SU-DHL-6 (cell line): ENCODE measurements at regions not wholly inside any gene's neighbourhood (a gene's known extent, or its start where the extent isn't known, plus 50 kb on each side); places are given as distances from the start of the nearest gene placed in this dataset.

Source experiments
- EZH2phosphoT487 ChIP-seq: fragments of 200-600 bp; sonication (generic), shearing (Covaris generic); conservative IDR thresholded peaks from 2 replicates; pipeline ENCODE4 v1.6.1; 2018; ENCODE audit warnings: mild to moderate bottlenecking, antibody characterized with exemption, low read length, moderate library complexity, mixed read lengths
- TF ChIP-seq, protein P1 (sequence below): fragments of 200-600 bp; sonication (generic); IDR thresholded peaks from one replicate; pipeline ENCODE4 v1.5.1; 2017; ENCODE audit warnings: antibody characterized with exemption, mild to moderate bottlenecking, low read length, moderate library complexity; ENCODE audit not compliant: insufficient read depth, poor library complexity, severe bottlenecking

DNA sequence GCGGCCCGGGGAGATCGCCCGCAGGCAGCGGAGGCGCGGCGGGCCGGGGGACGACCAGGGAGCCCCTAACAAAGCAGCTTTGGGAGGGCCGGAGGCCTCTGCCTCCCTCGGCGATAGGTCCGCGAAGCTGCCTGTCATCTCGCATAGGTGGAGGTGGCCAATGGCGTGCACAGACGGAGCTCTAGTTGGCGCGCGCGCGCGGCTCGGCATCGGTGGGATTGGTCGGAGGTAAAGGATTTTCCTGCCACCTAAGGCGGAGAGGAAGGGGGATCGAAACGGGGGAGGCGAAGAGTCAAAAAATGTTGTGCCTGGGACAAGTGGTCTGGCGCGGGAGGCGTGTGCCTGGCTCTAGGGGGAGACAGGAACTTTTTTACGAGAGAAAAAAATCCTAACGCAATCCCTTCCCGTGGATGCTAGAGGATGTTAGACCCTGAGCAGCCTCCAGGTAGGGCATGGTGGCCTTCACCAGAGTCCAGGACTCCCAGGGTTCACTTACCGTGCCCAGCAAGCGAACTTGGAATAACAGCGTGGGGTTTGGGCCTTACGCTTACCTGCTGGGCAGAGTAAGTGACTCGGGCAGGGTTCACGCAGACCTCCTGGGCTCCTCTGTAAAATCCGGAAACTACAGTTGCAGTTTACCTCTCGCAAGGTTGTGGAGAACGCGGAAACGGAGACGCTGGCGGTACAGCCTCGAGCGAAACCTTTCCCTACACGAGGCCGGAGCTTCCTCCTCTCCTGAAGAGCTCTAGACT, 99.9 kb upstream of the SOD1 start:
- no peak for TF ChIP-seq EZH2phosphoT487
- TF ChIP-seq, protein P1, sequence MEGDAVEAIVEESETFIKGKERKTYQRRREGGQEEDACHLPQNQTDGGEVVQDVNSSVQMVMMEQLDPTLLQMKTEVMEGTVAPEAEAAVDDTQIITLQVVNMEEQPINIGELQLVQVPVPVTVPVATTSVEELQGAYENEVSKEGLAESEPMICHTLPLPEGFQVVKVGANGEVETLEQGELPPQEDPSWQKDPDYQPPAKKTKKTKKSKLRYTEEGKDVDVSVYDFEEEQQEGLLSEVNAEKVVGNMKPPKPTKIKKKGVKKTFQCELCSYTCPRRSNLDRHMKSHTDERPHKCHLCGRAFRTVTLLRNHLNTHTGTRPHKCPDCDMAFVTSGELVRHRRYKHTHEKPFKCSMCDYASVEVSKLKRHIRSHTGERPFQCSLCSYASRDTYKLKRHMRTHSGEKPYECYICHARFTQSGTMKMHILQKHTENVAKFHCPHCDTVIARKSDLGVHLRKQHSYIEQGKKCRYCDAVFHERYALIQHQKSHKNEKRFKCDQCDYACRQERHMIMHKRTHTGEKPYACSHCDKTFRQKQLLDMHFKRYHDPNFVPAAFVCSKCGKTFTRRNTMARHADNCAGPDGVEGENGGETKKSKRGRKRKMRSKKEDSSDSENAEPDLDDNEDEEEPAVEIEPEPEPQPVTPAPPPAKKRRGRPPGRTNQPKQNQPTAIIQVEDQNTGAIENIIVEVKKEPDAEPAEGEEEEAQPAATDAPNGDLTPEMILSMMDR = no peak
